Large intestine (tissue), 3 donors: ENCODE measurements at regions not wholly inside any gene's neighbourhood (a gene's known extent, or its start where the extent isn't known, plus 50 kb on each side); places are given as distances from the start of the nearest gene placed in this dataset.
"Not testable (repeated sequence)": the region's sequence is repeated elsewhere in the genome, so short reads cannot be mapped to it uniquely, and the experiment has no call there.

Experiments
- DNase-seq, 2 donors: peaks; one replicate each; pipeline versions ENCODE4 v3.0.0 to v3.0.0-alpha.2; 2013
- H3K27ac ChIP-seq: one replicate; pipeline ENCODE4 v1.5.1; 2013; ENCODE audit warnings: low read length
- H3K27me3 ChIP-seq: 2 replicates; pipeline ENCODE4 v1.6.1; 2013; ENCODE audit warnings: low read length; ENCODE audit not compliant: control insufficient read depth, insufficient read depth
- H3K36me3 ChIP-seq: 2 replicates; pipeline ENCODE4 v1.6.1; 2013; ENCODE audit warnings: low read length; ENCODE audit not compliant: control insufficient read depth, insufficient read depth
- H3K4me1 ChIP-seq: one replicate; pipeline ENCODE4 v1.6.1; 2013; ENCODE audit warnings: low read length; ENCODE audit not compliant: control insufficient read depth, insufficient read depth
- H3K4me3 ChIP-seq: one replicate; pipeline ENCODE4 v1.5.1; 2013; ENCODE audit warnings: low read length
- H3K9me3 ChIP-seq: one replicate; pipeline ENCODE4 v1.6.1; 2013; ENCODE audit warnings: mild to moderate bottlenecking, low read depth, low read length, moderate library complexity; ENCODE audit not compliant: control insufficient read depth
- WGBS: methylation state at CpG from one replicate; pipeline ENCODE4 v1.1.5; 2013; ENCODE audit warnings: low lambda C conversion rate; ENCODE audit not compliant: insufficient coverage; 5-methylcytosine and 5-hydroxymethylcytosine counted together

- H3K9me3 ChIP-seq: no peaks in the 10 kb centered on the region
- 50% methylated on average over 1 of the region's 14 CpGs for WGBS
Measured at GRCh38 chrX:137747244-137748043, 181.5 kb downstream of the ZIC3 start.

GRCh38 chrX:137748827-137749226, 182.9 kb downstream of the ZIC3 start:
- Histone ChIP-seq H3K4me3 (no peak overlapping the region), H3K4me1 (no peaks in the 10 kb centered on the region), H3K9me3 (no peaks in the 10 kb centered on the region), H3K27ac (no peak overlapping the region), H3K36me3 (no peaks in the 10 kb centered on the region), H3K27me3 (no peaks in the 10 kb centered on the region)
- no peak for DNase-seq
- no CpG with 5 or more reads among the region's 7 CpGs for WGBS

More at GRCh38 chrX:137747244-137748043, 181.5 kb downstream of the ZIC3 start:
- Histone ChIP-seq H3K4me3 (no peak overlapping the region), H3K4me1 (no peaks in the 10 kb centered on the region), H3K36me3 (no peaks in the 10 kb centered on the region), H3K27ac (no peak overlapping the region), H3K27me3 (no peaks in the 10 kb centered on the region)
- no peak for DNase-seq

GRCh38 chrX:137749246-137749645, 183.3 kb downstream of the ZIC3 start:
- H3K27me3 ChIP-seq: no peaks in the 10 kb centered on the region
- no peak for DNase-seq
- no peak overlapping the region for H3K4me3 ChIP-seq
- H3K4me1 ChIP-seq: no peaks in the 10 kb centered on the region
- H3K9me3 ChIP-seq: no peaks in the 10 kb centered on the region
- WGBS: no CpG with 5 or more reads among the region's 3 CpGs
- no peaks in the 10 kb centered on the region for H3K36me3 ChIP-seq
- H3K27ac ChIP-seq: no peak overlapping the region

GRCh38 chrX:137771537-137771936, 205.6 kb downstream of the ZIC3 start:
- H3K9me3 ChIP-seq: no peaks in the 10 kb centered on the region
- H3K4me3 ChIP-seq: no peak overlapping the region
- H3K36me3 ChIP-seq: no peaks in the 10 kb centered on the region
- WGBS: no CpG with 5 or more reads among the region's 2 CpGs
- no peaks in the 10 kb centered on the region for H3K27me3 ChIP-seq
- H3K27ac ChIP-seq: no peak overlapping the region
- no peaks in the 10 kb centered on the region for H3K4me1 ChIP-seq
- DNase-seq: no peak

GRCh38 chrX:137792214-137792613, 226.3 kb downstream of the ZIC3 start:
- Histone ChIP-seq H3K9me3 (no peaks in the 10 kb centered on the region), H3K27me3 (no peaks in the 10 kb centered on the region), H3K27ac (no peak overlapping the region), H3K4me3 (no peak overlapping the region), H3K4me1 (no peaks in the 10 kb centered on the region), H3K36me3 (no peaks in the 10 kb centered on the region)
- no CpG with 5 or more reads among the region's 8 CpGs for WGBS
- no peak for DNase-seq

- DNase-seq, H3K27me3 ChIP-seq, H3K9me3 ChIP-seq, H3K4me1 ChIP-seq, H3K27ac ChIP-seq, H3K4me3 ChIP-seq, H3K36me3 ChIP-seq: not testable (repeated sequence)
- WGBS: no CpG with 5 or more reads among the region's 3 CpGs
Measured at GRCh38 chrX:137797926-137798325, 232.0 kb downstream of the ZIC3 start.

- H3K4me3 ChIP-seq: no peak overlapping the region
- H3K9me3 ChIP-seq: no peaks in the 10 kb centered on the region
- H3K27ac ChIP-seq: no peak overlapping the region
- no CpG with 5 or more reads among the region's 1 CpG for WGBS
- no peaks in the 10 kb centered on the region for H3K27me3 ChIP-seq
- H3K4me1 ChIP-seq: no peaks in the 10 kb centered on the region
- H3K36me3 ChIP-seq: no peaks in the 10 kb centered on the region
- DNase-seq: no peak
Measured at GRCh38 chrX:137823257-137823656, 257.3 kb downstream of the ZIC3 start.

GRCh38 chrX:137847376-137847775, 281.4 kb downstream of the ZIC3 start:
- Histone ChIP-seq H3K4me3 (no peak overlapping the region), H3K27me3 (no peaks in the 10 kb centered on the region), H3K36me3 (no peaks in the 10 kb centered on the region), H3K9me3 (no peaks in the 10 kb centered on the region), H3K4me1 (no peaks in the 10 kb centered on the region), H3K27ac (no peak overlapping the region)
- no peak for DNase-seq
- no CpG with 5 or more reads among the region's 2 CpGs for WGBS

GRCh38 chrX:137848266-137848905, 282.5 kb downstream of the ZIC3 start:
- no peak overlapping the region for H3K27ac ChIP-seq
- DNase-seq: no peak
- H3K4me1 ChIP-seq: no peaks in the 10 kb centered on the region
- no peak overlapping the region for H3K4me3 ChIP-seq
- no peaks in the 10 kb centered on the region for H3K27me3 ChIP-seq
- no peaks in the 10 kb centered on the region for H3K36me3 ChIP-seq
- H3K9me3 ChIP-seq: no peaks in the 10 kb centered on the region
- WGBS: no CpG with 5 or more reads among the region's 11 CpGs

GRCh38 chrX:137852502-137852901, 286.6 kb downstream of the ZIC3 start:
- H3K4me1 ChIP-seq: no peaks in the 10 kb centered on the region
- H3K9me3 ChIP-seq: no peaks in the 10 kb centered on the region
- H3K27me3 ChIP-seq: no peaks in the 10 kb centered on the region
- no CpG with 5 or more reads among the region's 2 CpGs for WGBS
- H3K4me3 ChIP-seq: no peak overlapping the region
- DNase-seq: no peak
- no peaks in the 10 kb centered on the region for H3K36me3 ChIP-seq
- H3K27ac ChIP-seq: no peak overlapping the region

GRCh38 chrX:137855490-137855889, 289.6 kb downstream of the ZIC3 start:
- Histone ChIP-seq H3K9me3 (no peaks in the 10 kb centered on the region), H3K27ac (no peak overlapping the region), H3K27me3 (no peaks in the 10 kb centered on the region), H3K4me3 (no peak overlapping the region), H3K4me1 (no peaks in the 10 kb centered on the region), H3K36me3 (no peaks in the 10 kb centered on the region)
- no CpG with 5 or more reads among the region's 2 CpGs for WGBS
- no peak for DNase-seq
